Medulla oblongata (tissue), 1 donor: ENCODE measurements at regions not wholly inside any gene's neighbourhood (a gene's known extent, or its start where the extent isn't known, plus 50 kb on each side); places are given as distances from the start of the nearest gene placed in this dataset.
A peak's percentile ranks its signal among the peaks of the same experiment; 100 is the strongest.
"Not testable (repeated sequence)": the region's sequence is repeated elsewhere in the genome, so short reads cannot be mapped to it uniquely, and the experiment has no call there.

Source experiments
- DNase-seq: peaks from one replicate; pipeline ENCODE4 v3.0.0-alpha.2; 2015; ENCODE audit errors: extremely low spot score

- DNase-seq, result no peak
Measured at GRCh38 chr3:165521131-165521871, 315.9 kb downstream of the BCHE start.

GRCh38 chr3:165519687-165520086 lies 317.5 kb downstream of the BCHE start:
- no peak for DNase-seq

GRCh38 chr3:165518346-165518745 lies 318.9 kb downstream of the BCHE start:
- no peak for DNase-seq

GRCh38 chr3:165513715-165514701 lies 317.8 kb upstream of the SLITRK3 start:
- no peak for DNase-seq

- no peak for DNase-seq
Measured at GRCh38 chr3:165507576-165507975, 311.4 kb upstream of the SLITRK3 start.

GRCh38 chr3:165507060-165507459 lies 310.9 kb upstream of the SLITRK3 start:
- DNase-seq, result no peak

GRCh38 chr3:165505657-165506056 lies 309.5 kb upstream of the SLITRK3 start:
- no peak for DNase-seq

- DNase-seq, result no peak
Measured at GRCh38 chr3:165504554-165504953, 308.4 kb upstream of the SLITRK3 start.

GRCh38 chr3:165503825-165504224 lies 307.6 kb upstream of the SLITRK3 start:
- no peak for DNase-seq

GRCh38 chr3:165503346-165503745 lies 307.2 kb upstream of the SLITRK3 start:
- no peak for DNase-seq

- no peak for DNase-seq
Measured at GRCh38 chr3:165502707-165503106, 306.5 kb upstream of the SLITRK3 start.

- not testable (repeated sequence) for DNase-seq
Measured at GRCh38 chr3:165498742-165499141, 302.6 kb upstream of the SLITRK3 start.

- DNase-seq, result no peak
Measured at GRCh38 chr3:165491487-165491886, 295.3 kb upstream of the SLITRK3 start.

GRCh38 chr3:165476399-165477060 lies 280.3 kb upstream of the SLITRK3 start:
- DNase-seq, result no peak

- DNase-seq, result no peak
Measured at GRCh38 chr3:165466856-165467255, 270.7 kb upstream of the SLITRK3 start.

- no peak for DNase-seq
Measured at GRCh38 chr3:165464736-165465135, 268.6 kb upstream of the SLITRK3 start.

GRCh38 chr3:165463531-165463930 lies 267.3 kb upstream of the SLITRK3 start:
- no peak for DNase-seq

- DNase-seq, result peak; percentile 6
Measured at GRCh38 chr3:165462636-165463334, 266.6 kb upstream of the SLITRK3 start.

- DNase-seq, result no peak
Measured at GRCh38 chr3:165459924-165460835, 264.0 kb upstream of the SLITRK3 start.

- DNase-seq, result no peak
Measured at GRCh38 chr3:165459111-165459510, 262.9 kb upstream of the SLITRK3 start.
